Neural progenitor cell (in vitro differentiated cells): ENCODE measurements at regions not wholly inside any gene's neighbourhood (a gene's known extent, or its start where the extent isn't known, plus 50 kb on each side); places are given as distances from the start of the nearest gene placed in this dataset.

ENCODE experiments used
- CTCF ChIP-seq: fragments of 200-600 bp; sonication (generic); IDR thresholded peaks from 2 replicates; pipeline ENCODE4 v1.5.1; 2017; ENCODE audit warnings: antibody characterized with exemption, mild to moderate bottlenecking
- EZH2 ChIP-seq: fragments of 200-600 bp; sonication (generic); IDR thresholded peaks from 2 replicates; pipeline ENCODE4 v1.6.1; 2017; ENCODE audit warnings: antibody characterized with exemption, mild to moderate bottlenecking, moderate library complexity
- EZH2phosphoT487 ChIP-seq: fragments of 200-600 bp; sonication (generic); IDR thresholded peaks from 2 replicates; pipeline ENCODE4 v1.6.1; 2017; ENCODE audit warnings: antibody characterized with exemption

DNA sequence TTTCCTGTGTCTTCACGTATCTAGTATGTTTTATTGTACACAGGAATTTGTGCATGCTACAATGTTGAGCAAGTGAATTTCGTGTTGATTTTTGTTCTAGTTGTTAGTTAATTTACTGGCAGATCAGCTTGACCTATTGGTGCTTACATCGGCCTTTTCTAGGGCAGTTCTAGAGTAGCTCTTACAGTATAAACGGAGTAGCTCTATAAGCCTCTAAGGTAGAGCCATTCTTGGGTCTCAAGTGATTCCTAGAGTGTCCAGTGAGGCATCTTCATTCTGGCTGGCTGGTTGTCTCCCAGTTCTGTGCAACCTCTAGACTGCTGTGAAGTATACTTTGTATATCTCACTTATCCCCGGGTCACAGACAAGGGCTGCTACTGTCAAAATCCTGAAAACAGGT lies 364.6 kb downstream of the CDH10 start:
- TF ChIP-seq CTCF, result no peak
- TF ChIP-seq EZH2phosphoT487, result no peak
- no peak for TF ChIP-seq EZH2
